ENCODE measurements at regions not wholly inside any gene's neighbourhood (a gene's known extent, or its start where the extent isn't known, plus 50 kb on each side); places are given as distances from the start of the nearest gene placed in this dataset.

- H3K9ac ChIP-seq (ENCODE audit: low read length) = no peak overlapping the region
- H3K9me3 ChIP-seq (ENCODE audit: control insufficient read depth in 1 of 2, insufficient read depth in 1 of 2, low read depth in 1 of 2, low read length in 2 of 2) = no peaks in the 10 kb centered on the region
- H3K4me3 ChIP-seq (replicated peaks in 1 of 2; ENCODE audit: low read depth in 1 of 2, low read length in 2 of 2) = no peak overlapping the region
- no peaks in the 10 kb centered on the region for H3K36me3 ChIP-seq (ENCODE audit: control insufficient read depth in 1 of 2, insufficient read depth in 2 of 2, low read length in 2 of 2)
- ATAC-seq (no peak), DNase-seq (ENCODE audit: low read depth, low spot score) (no peak)
- ChIA-PET RAD21 (ENCODE audit: low non-redundant PET in 1 of 2, low total read pairs in 2 of 2, uncharacterized antibody in 2 of 2, unreplicated experiment in 2 of 2) (no interaction called here), POLR2A (no interaction called here), CTCF (no interaction called here)
- BruUV-seq (replicated peaks) = no TSS peak
- H3K4me2 ChIP-seq (ENCODE audit: low read length) = no peak overlapping the region
- H3K27ac ChIP-seq (ENCODE audit: low read depth, low read length) = no peak overlapping the region
- H4K20me1 ChIP-seq (ENCODE audit: insufficient read depth) = no peaks in the 10 kb centered on the region
- no peak overlapping the region for H2AFZ ChIP-seq (ENCODE audit: low read depth, low read length, poor library complexity, severe bottlenecking)
- intact Hi-C loops (cut with micrococcal nuclease) = no loop called here
- TF ChIP-seq, protein P1, sequence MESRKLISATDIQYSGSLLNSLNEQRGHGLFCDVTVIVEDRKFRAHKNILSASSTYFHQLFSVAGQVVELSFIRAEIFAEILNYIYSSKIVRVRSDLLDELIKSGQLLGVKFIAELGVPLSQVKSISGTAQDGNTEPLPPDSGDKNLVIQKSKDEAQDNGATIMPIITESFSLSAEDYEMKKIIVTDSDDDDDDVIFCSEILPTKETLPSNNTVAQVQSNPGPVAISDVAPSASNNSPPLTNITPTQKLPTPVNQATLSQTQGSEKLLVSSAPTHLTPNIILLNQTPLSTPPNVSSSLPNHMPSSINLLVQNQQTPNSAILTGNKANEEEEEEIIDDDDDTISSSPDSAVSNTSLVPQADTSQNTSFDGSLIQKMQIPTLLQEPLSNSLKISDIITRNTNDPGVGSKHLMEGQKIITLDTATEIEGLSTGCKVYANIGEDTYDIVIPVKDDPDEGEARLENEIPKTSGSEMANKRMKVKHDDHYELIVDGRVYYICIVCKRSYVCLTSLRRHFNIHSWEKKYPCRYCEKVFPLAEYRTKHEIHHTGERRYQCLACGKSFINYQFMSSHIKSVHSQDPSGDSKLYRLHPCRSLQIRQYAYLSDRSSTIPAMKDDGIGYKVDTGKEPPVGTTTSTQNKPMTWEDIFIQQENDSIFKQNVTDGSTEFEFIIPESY (IDR thresholded peaks at IDR 0.05; ENCODE audit: extremely low read depth, insufficient replicate concordance, low read length) = no peak
- no peak for TF ChIP-seq POLR2A (IDR thresholded peaks at IDR 0.05; ENCODE audit: borderline replicate concordance, extremely low read depth, insufficient read depth, insufficient read length)
- TF ChIP-seq JUND (IDR thresholded peaks at IDR 0.05) = no peak
- TF ChIP-seq RAD21 (IDR thresholded peaks at IDR 0.05; ENCODE audit: low read depth) = no peak
- no peak for TF ChIP-seq ELF1 (IDR thresholded peaks at IDR 0.05; ENCODE audit: borderline replicate concordance, low read depth)
- no peak for TF ChIP-seq CBX3 (IDR thresholded peaks at IDR 0.05; ENCODE audit: low read depth)
- no peak for TF ChIP-seq YY1 (IDR thresholded peaks at IDR 0.05; ENCODE audit: extremely low read depth, insufficient replicate concordance, low read depth, low read length)
- TF ChIP-seq, protein P2, sequence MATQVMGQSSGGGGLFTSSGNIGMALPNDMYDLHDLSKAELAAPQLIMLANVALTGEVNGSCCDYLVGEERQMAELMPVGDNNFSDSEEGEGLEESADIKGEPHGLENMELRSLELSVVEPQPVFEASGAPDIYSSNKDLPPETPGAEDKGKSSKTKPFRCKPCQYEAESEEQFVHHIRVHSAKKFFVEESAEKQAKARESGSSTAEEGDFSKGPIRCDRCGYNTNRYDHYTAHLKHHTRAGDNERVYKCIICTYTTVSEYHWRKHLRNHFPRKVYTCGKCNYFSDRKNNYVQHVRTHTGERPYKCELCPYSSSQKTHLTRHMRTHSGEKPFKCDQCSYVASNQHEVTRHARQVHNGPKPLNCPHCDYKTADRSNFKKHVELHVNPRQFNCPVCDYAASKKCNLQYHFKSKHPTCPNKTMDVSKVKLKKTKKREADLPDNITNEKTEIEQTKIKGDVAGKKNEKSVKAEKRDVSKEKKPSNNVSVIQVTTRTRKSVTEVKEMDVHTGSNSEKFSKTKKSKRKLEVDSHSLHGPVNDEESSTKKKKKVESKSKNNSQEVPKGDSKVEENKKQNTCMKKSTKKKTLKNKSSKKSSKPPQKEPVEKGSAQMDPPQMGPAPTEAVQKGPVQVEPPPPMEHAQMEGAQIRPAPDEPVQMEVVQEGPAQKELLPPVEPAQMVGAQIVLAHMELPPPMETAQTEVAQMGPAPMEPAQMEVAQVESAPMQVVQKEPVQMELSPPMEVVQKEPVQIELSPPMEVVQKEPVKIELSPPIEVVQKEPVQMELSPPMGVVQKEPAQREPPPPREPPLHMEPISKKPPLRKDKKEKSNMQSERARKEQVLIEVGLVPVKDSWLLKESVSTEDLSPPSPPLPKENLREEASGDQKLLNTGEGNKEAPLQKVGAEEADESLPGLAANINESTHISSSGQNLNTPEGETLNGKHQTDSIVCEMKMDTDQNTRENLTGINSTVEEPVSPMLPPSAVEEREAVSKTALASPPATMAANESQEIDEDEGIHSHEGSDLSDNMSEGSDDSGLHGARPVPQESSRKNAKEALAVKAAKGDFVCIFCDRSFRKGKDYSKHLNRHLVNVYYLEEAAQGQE (IDR thresholded peaks at IDR 0.05; ENCODE audit: low read depth) = no peak
- no peak for TF ChIP-seq ZFX (IDR thresholded peaks at IDR 0.05)
- no peaks in the 10 kb centered on the region for H3K79me2 ChIP-seq (ENCODE audit: insufficient read depth, low read length)
- H3K9me2 ChIP-seq (ENCODE audit: insufficient read depth) = no peaks in the 10 kb centered on the region
- no peaks in the 10 kb centered on the region for H3K4me1 ChIP-seq (ENCODE audit: control insufficient read depth in 1 of 2, insufficient read depth in 2 of 2, low read length in 2 of 2)
- no peaks in the 10 kb centered on the region for H3K27me3 ChIP-seq (ENCODE audit: insufficient read depth, low read length)
Measured at GRCh38 chr2:145687442-145688134, 1167.7 kb upstream of the ZEB2 start.
